ENCODE measurements at regions not wholly inside any gene's neighbourhood (a gene's known extent, or its start where the extent isn't known, plus 50 kb on each side); places are given as distances from the start of the nearest gene placed in this dataset.

DNA sequence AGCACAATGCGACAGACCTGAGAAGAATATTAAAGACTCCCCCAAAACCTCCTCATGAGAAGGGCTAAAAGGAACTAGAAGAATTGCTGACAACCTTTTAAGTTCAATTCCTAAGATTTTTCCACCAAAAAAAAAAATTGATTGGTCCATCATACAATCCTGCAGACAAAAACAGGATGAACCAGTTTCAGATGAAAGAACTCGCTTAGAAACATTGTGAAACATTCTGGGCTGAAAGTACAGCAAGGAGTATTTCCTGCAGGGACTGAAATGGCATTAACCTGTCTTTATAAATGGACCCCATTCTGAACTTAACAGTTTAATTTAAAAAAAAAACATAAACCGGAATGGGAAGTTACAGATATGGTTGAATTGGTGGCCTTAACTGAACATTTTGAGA, 96.0 kb upstream of the FAM174B start:
- TF ChIP-seq, protein P1, sequence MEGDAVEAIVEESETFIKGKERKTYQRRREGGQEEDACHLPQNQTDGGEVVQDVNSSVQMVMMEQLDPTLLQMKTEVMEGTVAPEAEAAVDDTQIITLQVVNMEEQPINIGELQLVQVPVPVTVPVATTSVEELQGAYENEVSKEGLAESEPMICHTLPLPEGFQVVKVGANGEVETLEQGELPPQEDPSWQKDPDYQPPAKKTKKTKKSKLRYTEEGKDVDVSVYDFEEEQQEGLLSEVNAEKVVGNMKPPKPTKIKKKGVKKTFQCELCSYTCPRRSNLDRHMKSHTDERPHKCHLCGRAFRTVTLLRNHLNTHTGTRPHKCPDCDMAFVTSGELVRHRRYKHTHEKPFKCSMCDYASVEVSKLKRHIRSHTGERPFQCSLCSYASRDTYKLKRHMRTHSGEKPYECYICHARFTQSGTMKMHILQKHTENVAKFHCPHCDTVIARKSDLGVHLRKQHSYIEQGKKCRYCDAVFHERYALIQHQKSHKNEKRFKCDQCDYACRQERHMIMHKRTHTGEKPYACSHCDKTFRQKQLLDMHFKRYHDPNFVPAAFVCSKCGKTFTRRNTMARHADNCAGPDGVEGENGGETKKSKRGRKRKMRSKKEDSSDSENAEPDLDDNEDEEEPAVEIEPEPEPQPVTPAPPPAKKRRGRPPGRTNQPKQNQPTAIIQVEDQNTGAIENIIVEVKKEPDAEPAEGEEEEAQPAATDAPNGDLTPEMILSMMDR (IDR thresholded peaks at IDR 0.05; ENCODE audit: insufficient read depth, low read length, poor library complexity, severe bottlenecking), result no peak
- no peak for TF ChIP-seq EZH2phosphoT487 (conservative IDR thresholded peaks at IDR 0.05; ENCODE audit: low read length)

Measured in SU-DHL-6 (cell line).